ENCODE measurements at regions not wholly inside any gene's neighbourhood (a gene's known extent, or its start where the extent isn't known, plus 50 kb on each side); places are given as distances from the start of the nearest gene placed in this dataset.

DNA sequence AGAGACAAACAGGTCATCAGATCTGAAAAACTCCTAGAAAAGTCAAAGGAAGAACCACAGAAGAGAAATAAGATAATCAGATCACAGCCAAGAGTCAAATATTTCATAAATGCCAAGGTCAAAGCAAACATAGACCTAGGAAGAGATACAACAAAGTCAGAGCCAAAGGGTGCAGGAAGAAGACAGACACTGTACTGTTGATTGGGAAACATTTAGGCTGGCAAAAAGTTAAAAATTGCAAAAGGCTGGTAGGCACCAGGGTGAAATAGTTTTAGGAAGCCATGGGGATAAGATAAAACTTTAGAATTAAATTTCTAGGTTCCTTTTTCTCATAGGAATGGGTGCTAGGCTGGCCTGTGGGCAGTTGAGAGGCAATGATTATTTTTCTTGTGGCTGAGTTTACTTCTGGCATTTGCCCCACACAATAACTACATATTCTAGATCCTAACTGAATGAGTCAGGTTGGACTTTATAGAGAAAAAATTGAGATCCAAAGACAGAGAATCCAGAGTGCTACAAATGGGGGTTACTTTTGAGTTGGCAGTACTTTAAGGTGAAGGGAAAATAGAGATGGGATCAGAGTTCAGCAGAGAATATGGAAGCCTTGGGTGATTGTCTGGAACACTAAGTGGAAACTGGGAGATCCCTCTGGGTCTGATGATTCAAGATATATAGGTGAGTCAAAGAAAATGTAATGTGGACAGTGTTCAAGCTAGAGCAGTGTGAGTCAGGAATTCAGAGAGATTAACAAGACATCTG lies 215.5 kb downstream of the C12orf50 start:
- TF ChIP-seq, protein P1, sequence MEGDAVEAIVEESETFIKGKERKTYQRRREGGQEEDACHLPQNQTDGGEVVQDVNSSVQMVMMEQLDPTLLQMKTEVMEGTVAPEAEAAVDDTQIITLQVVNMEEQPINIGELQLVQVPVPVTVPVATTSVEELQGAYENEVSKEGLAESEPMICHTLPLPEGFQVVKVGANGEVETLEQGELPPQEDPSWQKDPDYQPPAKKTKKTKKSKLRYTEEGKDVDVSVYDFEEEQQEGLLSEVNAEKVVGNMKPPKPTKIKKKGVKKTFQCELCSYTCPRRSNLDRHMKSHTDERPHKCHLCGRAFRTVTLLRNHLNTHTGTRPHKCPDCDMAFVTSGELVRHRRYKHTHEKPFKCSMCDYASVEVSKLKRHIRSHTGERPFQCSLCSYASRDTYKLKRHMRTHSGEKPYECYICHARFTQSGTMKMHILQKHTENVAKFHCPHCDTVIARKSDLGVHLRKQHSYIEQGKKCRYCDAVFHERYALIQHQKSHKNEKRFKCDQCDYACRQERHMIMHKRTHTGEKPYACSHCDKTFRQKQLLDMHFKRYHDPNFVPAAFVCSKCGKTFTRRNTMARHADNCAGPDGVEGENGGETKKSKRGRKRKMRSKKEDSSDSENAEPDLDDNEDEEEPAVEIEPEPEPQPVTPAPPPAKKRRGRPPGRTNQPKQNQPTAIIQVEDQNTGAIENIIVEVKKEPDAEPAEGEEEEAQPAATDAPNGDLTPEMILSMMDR (IDR thresholded peaks at IDR 0.05; ENCODE audit: poor library complexity, severe bottlenecking), result no peak
- TF ChIP-seq POLR2AphosphoS5 (IDR thresholded peaks at IDR 0.05) (no peak), EP300 (conservative IDR thresholded peaks at IDR 0.05; ENCODE audit: poor library complexity, severe bottlenecking) (no peak), MXI1 (conservative IDR thresholded peaks at IDR 0.05; ENCODE audit: poor library complexity, severe bottlenecking) (no peak), REST (IDR thresholded peaks at IDR 0.05; ENCODE audit: borderline replicate concordance) (no peak)

Data from neural cell (in vitro differentiated cells).